SJCRH30 (cell line): ENCODE measurements at regions not wholly inside any gene's neighbourhood (a gene's known extent, or its start where the extent isn't known, plus 50 kb on each side); places are given as distances from the start of the nearest gene placed in this dataset.
"Not testable (repeated sequence)": the region's sequence is repeated elsewhere in the genome, so short reads cannot be mapped to it uniquely, and the experiment has no call there.

Experiments
- DNase-seq, 2 experiments: peaks; one replicate each; pipeline ENCODE4 v3.0.0-alpha.2; 2015 to 2020
- H3K27ac ChIP-seq: fragments of 250-450 bp; sonication (Bioruptor Pico); 2 replicates; pipeline ENCODE4 v1.5.1; 2020; ENCODE audit warnings: mild to moderate bottlenecking, moderate library complexity
- H3K27me3 ChIP-seq: fragments of 250-450 bp; sonication (Bioruptor Pico); 2 replicates; pipeline ENCODE4 v1.5.1; 2020; ENCODE audit warnings: mild to moderate bottlenecking, moderate library complexity
- H3K36me3 ChIP-seq: fragments of 250-450 bp; sonication (Bioruptor Pico); 2 replicates; pipeline ENCODE4 v1.5.1; 2020; ENCODE audit warnings: mild to moderate bottlenecking, moderate library complexity
- H3K4me1 ChIP-seq: fragments of 250-450 bp; sonication (Bioruptor Pico); 2 replicates; pipeline ENCODE4 v1.5.1; 2020; ENCODE audit warnings: mild to moderate bottlenecking, moderate library complexity
- H3K4me3 ChIP-seq: fragments of 250-450 bp; sonication (Bioruptor Pico); 2 replicates; pipeline ENCODE4 v1.5.1; 2020; ENCODE audit warnings: mild to moderate bottlenecking, moderate library complexity
- H3K9me3 ChIP-seq: fragments of 250-450 bp; sonication (Bioruptor Pico); replicated peaks from 2 replicates; pipeline ENCODE4 v1.5.1; 2020; ENCODE audit warnings: mild to moderate bottlenecking, moderate library complexity

- no peaks in the 10 kb centered on the region for H3K36me3 ChIP-seq
- H3K27ac ChIP-seq = no peak overlapping the region
- no peak overlapping the region for H3K4me3 ChIP-seq
- no peaks in the 10 kb centered on the region for H3K27me3 ChIP-seq
- no peaks in the 10 kb centered on the region for H3K9me3 ChIP-seq
- H3K4me1 ChIP-seq = no peaks in the 10 kb centered on the region
- no peak for DNase-seq
Observed at GRCh38 chr10:47158116-47159071, 141.6 kb upstream of the GDF10 start.

GRCh38 chr10:47159361-47160260 lies 140.4 kb upstream of the GDF10 start:
- H3K4me1 ChIP-seq = no peaks in the 10 kb centered on the region
- H3K27ac ChIP-seq = no peak overlapping the region
- H3K4me3 ChIP-seq = no peak overlapping the region
- no peaks in the 10 kb centered on the region for H3K36me3 ChIP-seq
- DNase-seq = no peak
- H3K27me3 ChIP-seq = no peaks in the 10 kb centered on the region
- no peaks in the 10 kb centered on the region for H3K9me3 ChIP-seq

- H3K27me3 ChIP-seq = no peaks in the 10 kb centered on the region
- H3K27ac ChIP-seq = no peak overlapping the region
- no peaks in the 10 kb centered on the region for H3K9me3 ChIP-seq
- DNase-seq = no peak
- H3K36me3 ChIP-seq = no peaks in the 10 kb centered on the region
- no peaks in the 10 kb centered on the region for H3K4me1 ChIP-seq
- no peak overlapping the region for H3K4me3 ChIP-seq
Observed at GRCh38 chr10:47160261-47160908, 139.6 kb upstream of the GDF10 start.

- Histone ChIP-seq H3K36me3 (no peaks in the 10 kb centered on the region), H3K27ac (no peak overlapping the region), H3K9me3 (no peaks in the 10 kb centered on the region), H3K27me3 (no peaks in the 10 kb centered on the region), H3K4me3 (no peak overlapping the region), H3K4me1 (no peaks in the 10 kb centered on the region)
- DNase-seq = no peak
Observed at GRCh38 chr10:47160967-47161366, 139.0 kb upstream of the GDF10 start.

GRCh38 chr10:47161465-47161864 lies 138.5 kb upstream of the GDF10 start:
- Histone ChIP-seq H3K27ac (no peak overlapping the region), H3K9me3 (no peaks in the 10 kb centered on the region), H3K36me3 (no peaks in the 10 kb centered on the region), H3K4me3 (no peak overlapping the region), H3K27me3 (no peaks in the 10 kb centered on the region), H3K4me1 (no peaks in the 10 kb centered on the region)
- DNase-seq = no peak

GRCh38 chr10:47164126-47164799 lies 135.7 kb upstream of the GDF10 start:
- no peak overlapping the region for H3K27ac ChIP-seq
- no peaks in the 10 kb centered on the region for H3K4me1 ChIP-seq
- no peaks in the 10 kb centered on the region for H3K27me3 ChIP-seq
- H3K9me3 ChIP-seq = no peaks in the 10 kb centered on the region
- no peak overlapping the region for H3K4me3 ChIP-seq
- no peaks in the 10 kb centered on the region for H3K36me3 ChIP-seq
- peak in 1 of 2 experiments; percentile 1 for DNase-seq

- no peak for DNase-seq
- no peaks in the 10 kb centered on the region for H3K9me3 ChIP-seq
- no peaks in the 10 kb centered on the region for H3K4me1 ChIP-seq
- H3K27ac ChIP-seq = no peak overlapping the region
- H3K4me3 ChIP-seq = no peak overlapping the region
- no peaks in the 10 kb centered on the region for H3K36me3 ChIP-seq
- no peaks in the 10 kb centered on the region for H3K27me3 ChIP-seq
Observed at GRCh38 chr10:47164800-47165128, 135.2 kb upstream of the GDF10 start.

- Histone ChIP-seq H3K27ac (no peak overlapping the region), H3K4me1 (no peaks in the 10 kb centered on the region)
Observed at GRCh38 chr10:47165168-47165710, 134.8 kb upstream of the GDF10 start.

GRCh38 chr10:47165711-47166404 lies 134.1 kb upstream of the GDF10 start:
- no peak for DNase-seq
- Histone ChIP-seq H3K9me3 (no peaks in the 10 kb centered on the region), H3K36me3 (no peaks in the 10 kb centered on the region), H3K27ac (no peak overlapping the region), H3K4me3 (no peak overlapping the region), H3K27me3 (no peaks in the 10 kb centered on the region), H3K4me1 (no peaks in the 10 kb centered on the region)

More at GRCh38 chr10:47165168-47165710, 134.8 kb upstream of the GDF10 start:
- Histone ChIP-seq H3K4me3 (no peak overlapping the region), H3K36me3 (no peaks in the 10 kb centered on the region), H3K27me3 (no peaks in the 10 kb centered on the region), H3K9me3 (no peaks in the 10 kb centered on the region)
- no peak for DNase-seq

- no peak for DNase-seq
- Histone ChIP-seq H3K4me1 (no peaks in the 10 kb centered on the region), H3K9me3 (no peaks in the 10 kb centered on the region), H3K36me3 (no peaks in the 10 kb centered on the region), H3K27ac (no peak overlapping the region), H3K4me3 (no peak overlapping the region), H3K27me3 (no peaks in the 10 kb centered on the region)
Observed at GRCh38 chr10:47166405-47166777, 133.6 kb upstream of the GDF10 start.

- not testable (repeated sequence) for H3K4me3 ChIP-seq, H3K4me1 ChIP-seq, H3K36me3 ChIP-seq, H3K27me3 ChIP-seq, DNase-seq, H3K9me3 ChIP-seq, H3K27ac ChIP-seq
Observed at GRCh38 chr10:47166808-47167581, 133.0 kb upstream of the GDF10 start.

- Histone ChIP-seq H3K9me3 (no peaks in the 10 kb centered on the region), H3K27me3 (no peaks in the 10 kb centered on the region), H3K27ac (no peak overlapping the region), H3K4me3 (no peak overlapping the region), H3K36me3 (no peaks in the 10 kb centered on the region), H3K4me1 (no peaks in the 10 kb centered on the region)
- DNase-seq = no peak
Observed at GRCh38 chr10:47167591-47167990, 132.4 kb upstream of the GDF10 start.

GRCh38 chr10:47169581-47169980 lies 130.4 kb upstream of the GDF10 start:
- Histone ChIP-seq H3K4me1 (no peaks in the 10 kb centered on the region), H3K27ac (no peak overlapping the region), H3K27me3 (no peaks in the 10 kb centered on the region), H3K9me3 (no peaks in the 10 kb centered on the region), H3K4me3 (no peak overlapping the region), H3K36me3 (no peaks in the 10 kb centered on the region)
- no peak for DNase-seq
